HG03354 (cell line): ENCODE measurements at regions not wholly inside any gene's neighbourhood (a gene's known extent, or its start where the extent isn't known, plus 50 kb on each side); places are given as distances from the start of the nearest gene placed in this dataset.
"Not testable (repeated sequence)": the region's sequence is repeated elsewhere in the genome, so short reads cannot be mapped to it uniquely, and the experiment has no call there.

Experiments used
- ATAC-seq: cut with Tn5 transposase; IDR thresholded peaks from one replicate; pipeline ENCODE4 v1.9.1; 2021; ENCODE audit warnings: mild to moderate bottlenecking; ENCODE audit not compliant: unreplicated experiment, poor library complexity, severe bottlenecking

DNA sequence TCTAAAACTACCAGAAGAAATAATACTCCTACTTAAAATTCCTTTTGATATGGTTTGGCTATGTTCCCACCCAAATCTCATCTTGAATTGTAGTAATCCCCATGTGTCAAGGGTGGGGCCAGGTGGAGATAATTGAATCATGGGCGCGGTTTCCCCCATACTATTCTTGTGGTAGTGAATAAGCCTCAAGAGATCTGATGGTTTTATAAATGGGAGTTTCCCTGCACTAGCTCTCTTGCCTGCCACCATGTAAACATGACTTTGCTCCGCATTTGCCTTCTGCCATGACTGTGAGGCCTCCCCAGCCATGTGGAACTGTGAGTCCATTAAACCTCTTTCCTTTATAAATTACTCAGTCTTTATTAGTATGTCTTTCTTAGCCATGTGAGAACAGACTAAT lies 390.5 kb downstream of the CHSY3 start:
- not testable (repeated sequence) for ATAC-seq

DNA sequence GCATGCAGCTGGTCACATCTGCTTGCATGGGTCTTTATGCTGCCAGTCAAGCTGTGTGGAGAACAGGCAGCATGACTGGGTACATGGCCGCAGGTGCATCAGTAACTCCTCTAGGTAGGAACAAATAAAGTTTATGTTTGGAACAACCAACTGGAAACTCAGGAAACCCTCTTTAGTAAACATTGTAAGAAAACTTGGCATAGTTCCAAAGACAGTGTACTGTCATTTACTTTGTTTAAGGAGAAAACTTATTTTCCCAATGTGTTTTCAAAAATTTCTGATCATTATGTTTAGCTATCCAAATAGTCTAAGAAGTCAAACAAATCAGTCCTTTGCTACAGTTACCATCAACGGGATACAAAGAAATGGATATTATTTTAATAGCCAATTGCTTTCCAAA lies 386.0 kb downstream of the CHSY3 start:
- ATAC-seq, result no peak

DNA sequence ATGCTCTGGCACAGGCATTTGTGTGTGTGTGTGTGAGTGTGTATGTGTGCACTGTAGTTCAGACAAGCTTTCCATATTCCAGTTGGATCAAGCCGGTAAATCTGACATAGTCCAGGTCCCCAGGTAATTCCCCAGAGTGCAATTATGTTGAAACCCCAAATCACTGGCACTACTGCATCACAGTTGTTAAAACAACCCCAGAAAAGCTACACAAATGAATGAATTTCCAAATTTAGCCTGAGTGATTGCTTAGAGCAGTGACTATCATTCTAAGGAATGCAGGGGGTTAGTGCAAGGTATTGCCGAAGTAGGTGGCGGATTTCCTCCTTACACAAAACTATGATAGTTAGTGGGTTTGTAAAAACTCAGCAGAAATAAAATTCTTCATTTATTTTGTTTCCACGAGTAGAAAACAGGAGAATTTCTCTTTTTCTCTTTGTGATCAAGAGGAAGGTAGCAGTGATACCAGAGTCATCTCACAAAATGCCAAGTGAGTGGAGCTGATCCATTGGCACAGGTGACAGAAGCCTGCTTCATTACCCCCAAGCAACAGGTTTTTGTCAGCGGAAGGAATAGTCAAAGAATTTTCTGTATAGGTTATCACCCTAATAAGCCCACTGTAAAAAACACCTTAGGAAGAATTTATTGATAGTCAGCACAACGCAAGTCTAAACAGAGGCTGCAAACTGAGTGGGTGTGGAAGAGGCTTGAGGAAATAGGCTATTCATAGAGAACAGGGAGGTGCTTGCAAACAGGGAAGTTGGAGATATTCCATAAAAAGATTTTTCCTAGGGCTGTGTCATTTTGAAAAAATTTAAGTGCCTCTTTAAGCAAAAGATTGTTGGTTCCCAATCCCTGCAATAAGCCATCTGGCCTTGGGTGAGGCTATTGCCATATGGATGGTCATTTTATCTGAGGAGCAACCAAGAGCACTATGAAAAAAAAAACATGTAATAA lies 385.1 kb downstream of the CHSY3 start:
- ATAC-seq, result no peak

DNA sequence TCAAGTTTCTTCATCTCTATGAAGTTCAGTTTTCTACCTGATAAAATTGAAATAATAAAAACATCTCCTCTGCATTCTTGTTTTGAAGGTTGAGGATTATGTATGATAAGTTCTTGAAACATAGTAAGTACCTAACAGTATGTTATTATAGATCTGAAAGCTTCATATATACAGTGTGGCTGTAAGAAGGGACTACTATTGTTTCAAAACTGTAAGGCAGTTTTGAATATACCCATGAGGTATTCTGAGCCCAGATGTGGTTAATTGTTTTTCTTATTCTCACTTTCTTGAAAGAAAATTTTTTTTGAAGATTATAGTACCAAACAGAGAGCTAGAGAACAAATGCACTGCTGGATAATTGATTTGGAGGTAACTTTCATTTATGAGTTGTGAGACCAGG lies 383.2 kb downstream of the CHSY3 start:
- no peak for ATAC-seq

DNA sequence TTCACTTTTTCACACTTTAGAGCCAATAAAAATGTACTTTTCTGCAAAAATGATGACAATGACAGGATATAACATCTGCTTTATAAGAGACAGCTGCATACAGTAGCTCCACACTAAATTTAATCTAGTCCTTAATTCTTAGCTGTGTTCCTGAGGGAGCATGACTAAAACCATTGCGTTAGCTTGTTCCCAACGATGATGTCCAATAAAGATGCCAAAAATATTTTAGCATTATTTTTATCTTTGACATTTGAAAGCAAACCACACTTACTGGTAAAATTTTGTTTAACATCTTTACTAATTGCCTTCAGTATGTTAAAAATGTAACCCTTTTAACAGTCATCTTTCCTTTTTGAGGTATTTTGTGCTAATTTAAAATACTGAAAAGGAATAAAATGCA lies 382.7 kb downstream of the CHSY3 start:
- no peak for ATAC-seq

DNA sequence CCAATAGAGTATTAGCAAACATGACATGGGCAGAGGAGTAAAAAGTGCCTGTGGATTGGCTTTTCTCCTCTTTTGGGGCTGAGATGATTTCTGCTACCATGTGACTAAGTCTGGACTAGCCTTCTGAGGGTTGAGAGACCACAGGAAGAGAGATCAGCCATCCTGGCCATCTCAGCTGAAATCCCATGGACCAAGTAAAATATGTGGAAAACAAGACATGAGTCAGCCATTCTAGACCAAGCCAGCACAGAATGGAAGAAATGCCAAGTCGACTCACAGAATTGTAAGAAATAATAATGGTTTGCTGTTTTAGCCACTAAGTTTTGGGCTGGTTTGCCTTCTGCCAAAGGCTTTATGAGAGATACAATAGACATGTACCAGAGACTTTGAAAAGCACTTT lies 377.8 kb downstream of the CHSY3 start:
- ATAC-seq, result no peak

DNA sequence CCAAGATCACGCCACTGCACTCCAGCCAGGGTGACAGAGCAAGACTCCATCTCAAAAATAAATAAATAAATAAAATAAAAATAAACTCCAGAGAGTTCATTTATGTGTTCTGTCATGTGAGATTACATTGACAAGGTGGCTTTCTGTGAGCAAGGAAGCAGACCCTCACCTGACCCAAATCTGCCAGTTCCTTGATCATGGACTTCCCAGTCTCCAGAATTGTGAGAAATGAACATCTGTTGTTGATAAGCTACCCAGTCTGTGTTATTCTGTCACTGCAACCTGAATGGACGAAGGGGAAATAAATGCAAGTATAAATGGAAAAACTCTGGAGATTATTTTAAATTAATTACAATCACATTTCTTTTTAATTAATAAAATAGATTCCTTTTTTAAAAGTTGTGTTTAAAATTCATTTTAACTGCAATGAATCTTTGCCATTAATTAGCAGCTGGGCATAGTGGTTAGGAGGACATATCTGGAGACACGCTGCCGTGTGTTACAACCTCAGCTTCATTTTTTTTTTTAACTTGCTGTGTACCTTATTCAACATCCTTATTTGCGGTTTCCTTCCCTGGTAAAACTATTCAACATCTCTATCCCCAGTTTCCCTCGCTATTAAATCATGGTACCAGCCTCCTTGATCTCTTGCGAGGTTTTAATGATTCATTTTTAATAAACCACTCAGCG lies 376.4 kb downstream of the CHSY3 start:
- no peak for ATAC-seq

DNA sequence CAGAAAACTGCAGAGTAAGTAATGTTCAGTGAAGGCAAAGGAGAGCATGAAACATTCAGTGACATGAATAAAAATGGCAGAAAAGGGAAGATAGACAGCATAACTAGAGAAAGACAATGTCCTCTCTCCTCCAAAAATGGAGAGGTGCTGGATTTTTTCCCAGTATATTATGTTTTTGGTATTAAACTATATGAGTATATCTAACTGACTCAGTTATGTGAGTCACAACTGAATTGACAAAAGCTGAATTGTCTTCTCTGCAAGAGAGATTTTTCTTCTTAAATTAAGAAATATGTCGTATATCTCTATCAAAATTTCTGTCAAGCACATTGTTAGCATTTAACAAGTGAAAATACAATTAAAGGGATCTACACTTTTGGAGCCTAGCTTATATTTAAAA lies 375.1 kb downstream of the CHSY3 start:
- no peak for ATAC-seq

DNA sequence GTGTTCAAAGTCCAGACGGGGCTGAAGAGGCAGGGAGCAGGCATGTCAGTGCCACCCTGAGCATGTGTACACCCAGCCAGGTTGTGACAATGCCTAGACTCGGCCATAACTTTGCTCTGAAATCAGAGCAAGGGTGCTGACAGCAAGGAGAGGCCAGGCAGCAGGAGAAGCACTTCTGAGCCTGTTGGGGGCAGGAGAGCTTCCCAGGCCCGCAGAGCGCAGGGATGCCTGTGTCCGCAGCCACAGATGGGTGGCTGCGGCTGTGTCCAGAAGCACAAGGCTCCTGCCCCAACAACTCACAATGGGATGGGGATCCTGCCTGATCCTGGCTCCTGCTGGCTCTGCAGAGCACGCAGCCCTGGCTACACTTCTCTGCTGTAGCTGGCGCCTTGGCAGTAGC lies 373.9 kb downstream of the CHSY3 start:
- ATAC-seq, result no peak

DNA sequence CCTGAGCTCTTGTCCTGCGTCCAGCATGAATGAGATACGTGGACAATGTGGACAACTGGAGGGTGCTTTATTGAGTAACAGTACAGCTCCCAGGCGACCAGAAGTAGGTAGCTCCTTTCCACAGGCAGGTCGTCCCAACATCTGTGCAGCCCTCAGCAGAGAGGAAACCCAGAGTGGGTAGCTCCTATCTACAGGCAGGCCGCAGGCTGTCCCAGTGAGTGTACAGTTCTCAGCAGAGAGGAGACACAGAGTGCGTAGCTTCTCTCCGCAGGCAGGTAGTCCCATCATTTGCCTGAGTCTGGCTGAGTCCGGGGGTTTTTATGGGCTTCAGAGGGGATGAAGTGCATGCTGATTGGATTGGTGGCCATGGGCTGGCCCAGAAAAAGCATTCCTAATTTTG lies 373.3 kb downstream of the CHSY3 start:
- ATAC-seq, result no peak

DNA sequence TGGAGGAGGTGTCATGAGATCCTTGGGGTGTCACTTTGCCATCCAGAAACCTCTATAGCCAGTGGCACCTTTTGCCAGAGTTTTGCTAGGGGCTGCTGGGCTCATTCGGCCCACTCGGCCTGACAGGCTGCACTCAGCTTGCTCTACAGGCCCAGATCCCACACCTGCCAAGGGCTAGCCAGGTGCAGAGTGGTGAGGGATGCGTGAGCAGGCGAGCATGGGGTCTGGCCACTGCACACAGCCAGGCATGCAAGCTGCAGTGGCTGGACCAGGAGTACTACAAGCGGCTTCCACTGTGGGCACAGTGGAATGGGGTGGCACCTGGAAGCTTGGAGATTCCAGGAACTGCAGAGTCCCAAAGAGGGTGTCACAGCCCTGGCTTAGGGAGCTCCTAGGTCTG lies 372.7 kb downstream of the CHSY3 start:
- ATAC-seq, result no peak

DNA sequence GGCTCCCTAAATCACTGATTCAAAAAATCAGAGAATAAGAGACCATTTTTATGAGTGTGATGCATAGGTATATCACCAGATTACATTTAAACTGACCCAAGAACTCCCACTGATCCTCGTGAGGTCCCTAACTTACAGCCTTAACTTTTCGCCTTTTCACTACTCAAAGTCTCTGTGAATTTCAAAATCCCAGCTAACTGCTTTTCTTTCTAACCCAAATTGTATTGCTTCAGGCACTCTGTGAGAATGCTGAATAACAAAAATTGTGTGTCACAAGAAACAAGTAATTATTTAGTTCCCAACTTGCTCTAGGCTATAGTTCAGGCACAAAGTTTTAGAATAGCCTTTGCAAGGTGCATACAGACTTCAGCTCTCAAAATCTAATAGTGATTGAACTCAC lies 368.6 kb downstream of the CHSY3 start:
- ATAC-seq, result no peak

DNA sequence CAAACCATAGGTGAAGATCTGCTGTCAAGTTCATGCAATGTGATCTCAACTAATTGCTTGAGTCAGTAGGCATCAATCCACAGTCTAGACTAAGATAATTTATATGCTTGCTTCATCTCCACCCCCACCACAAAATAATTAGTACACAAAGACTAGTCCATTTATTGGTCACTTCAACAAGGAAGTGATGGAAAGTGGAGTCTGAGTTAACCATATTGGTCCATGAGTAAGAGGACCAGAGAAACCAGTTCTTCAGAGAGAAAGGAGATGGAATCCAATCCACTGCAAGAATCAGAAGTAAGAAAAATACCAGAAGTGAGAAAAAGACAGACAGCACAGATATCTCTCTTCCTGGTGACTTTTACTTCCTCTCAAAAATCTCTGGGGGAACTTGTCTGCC lies 366.5 kb downstream of the CHSY3 start:
- ATAC-seq, result no peak

DNA sequence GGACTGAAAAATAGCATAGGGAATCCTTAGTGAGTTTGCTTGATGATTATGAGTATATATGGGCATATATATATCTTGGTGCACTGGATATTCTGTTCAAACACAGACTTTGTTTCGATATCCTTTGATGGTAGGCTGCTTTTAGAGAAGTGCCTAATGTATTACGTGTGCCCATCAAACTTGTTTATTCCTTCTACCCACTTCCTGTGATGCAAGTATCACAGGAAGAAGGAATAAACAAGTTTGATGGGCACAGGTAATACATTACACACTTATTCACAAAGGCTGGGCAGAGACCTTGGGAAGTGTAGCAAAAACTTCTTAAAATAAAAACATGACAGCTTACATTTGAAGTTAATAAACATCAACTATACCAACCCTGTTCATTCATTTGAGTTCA lies 364.2 kb downstream of the CHSY3 start:
- no peak for ATAC-seq

DNA sequence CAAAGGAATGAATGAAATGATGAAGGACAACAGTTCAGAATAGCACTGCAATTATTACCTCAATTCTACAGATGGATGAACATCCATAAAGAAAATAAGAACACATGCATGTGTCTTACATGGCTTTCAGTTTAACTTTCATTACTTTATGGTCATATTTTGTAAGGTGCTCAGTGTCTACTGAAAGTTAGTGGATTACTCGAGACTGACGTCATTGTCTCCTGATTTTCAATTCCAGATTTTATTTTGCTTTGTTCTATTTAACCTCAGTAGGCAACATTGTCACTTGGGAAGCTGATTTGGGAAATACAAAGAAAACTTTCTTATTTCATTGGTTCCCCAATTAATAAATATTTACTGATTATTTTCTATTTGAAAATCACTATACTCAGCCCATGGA lies 363.7 kb downstream of the CHSY3 start:
- ATAC-seq, result no peak

DNA sequence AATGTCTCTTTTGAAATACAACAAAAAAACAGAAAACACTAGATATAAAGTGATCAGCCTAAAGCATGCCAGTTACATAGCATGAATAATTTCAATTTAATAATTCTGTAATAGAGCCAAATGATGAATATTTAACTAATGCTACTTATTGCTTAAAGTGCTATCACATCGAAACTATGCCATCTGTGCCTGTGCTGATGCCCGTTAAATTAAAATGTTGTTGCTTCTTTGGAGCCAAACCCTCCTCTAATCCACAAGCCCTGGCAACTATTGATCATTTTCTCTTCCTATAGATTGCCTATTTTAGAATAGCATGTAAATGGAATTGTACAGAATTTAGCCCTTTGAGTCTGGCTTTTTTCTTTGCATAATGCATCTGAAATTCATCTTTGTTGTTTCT lies 356.2 kb downstream of the CHSY3 start:
- ATAC-seq, result no peak

DNA sequence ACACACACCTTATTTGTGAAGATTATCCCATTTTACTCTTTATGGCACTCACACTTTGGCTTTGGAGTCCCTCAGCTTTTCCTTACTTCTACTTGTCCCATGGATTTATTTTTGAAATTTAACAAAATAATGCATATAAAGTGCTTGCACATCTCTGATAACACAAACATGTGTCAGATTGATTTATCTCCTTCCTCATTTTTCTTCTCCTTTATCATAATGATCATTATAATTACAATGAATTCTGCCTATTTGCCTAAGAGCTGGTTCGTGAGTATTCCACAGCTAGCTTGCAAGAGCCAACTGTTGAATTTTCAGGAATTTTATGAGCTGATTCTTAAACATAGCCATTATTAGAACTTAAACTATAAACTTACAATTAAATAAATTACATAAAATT lies 347.7 kb downstream of the CHSY3 start:
- no peak for ATAC-seq

DNA sequence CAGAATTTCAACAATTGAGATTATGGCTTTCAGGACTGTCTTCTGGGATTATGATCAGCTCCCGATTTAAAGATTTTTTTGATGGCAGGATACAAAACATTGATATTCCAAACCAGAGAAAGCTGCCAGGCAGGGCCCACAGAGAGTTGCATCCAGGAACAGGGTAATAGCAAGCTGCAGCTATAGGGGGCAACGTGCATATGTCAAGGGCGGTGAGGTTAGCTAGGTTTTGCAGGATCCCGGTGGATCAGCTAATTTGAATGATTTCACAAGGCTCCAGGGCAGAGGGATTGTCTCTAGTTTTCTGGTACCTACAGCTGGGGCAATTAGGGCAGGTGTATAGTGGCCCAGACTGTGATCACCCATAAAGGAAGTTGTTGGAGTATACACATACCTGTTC lies 339.4 kb downstream of the CHSY3 start:
- ATAC-seq, result no peak

DNA sequence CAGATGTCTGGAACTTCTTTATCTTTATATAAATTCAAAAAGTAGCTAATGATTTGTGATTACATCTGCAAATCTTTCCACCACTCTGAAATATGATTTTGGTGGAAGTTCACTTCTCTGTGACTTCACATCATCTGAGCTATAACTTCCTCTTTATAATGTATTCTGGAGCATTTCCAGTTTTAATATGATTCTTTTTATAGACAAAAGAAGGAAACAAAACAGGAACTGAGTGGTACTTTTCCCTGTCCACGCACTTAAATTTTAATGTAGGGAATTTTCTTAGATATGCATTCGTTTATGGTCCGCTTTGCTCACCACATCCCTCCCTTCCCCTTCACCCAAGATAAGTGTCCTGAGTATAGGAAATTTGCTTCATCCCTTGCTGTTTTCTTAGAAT lies 333.5 kb downstream of the CHSY3 start:
- ATAC-seq, result no peak
